A673 (cell line): ENCODE measurements at regions not wholly inside any gene's neighbourhood (a gene's known extent, or its start where the extent isn't known, plus 50 kb on each side); places are given as distances from the start of the nearest gene placed in this dataset.

Experiments used
- EZH2 ChIP-seq: fragments of 200-600 bp; sonication (generic); IDR thresholded peaks from 2 replicates; pipeline ENCODE4 v1.6.1; 2017; ENCODE audit warnings: borderline replicate concordance, low read depth, mild to moderate bottlenecking, mixed read lengths, antibody characterized with exemption, low read length; ENCODE audit not compliant: poor library complexity, severe bottlenecking
- TF ChIP-seq, protein P1 (sequence below): fragments of 300-800, 200-600 bp; sonication (generic); conservative IDR thresholded peaks from 2 replicates; pipeline ENCODE4 v1.5.1; 2017; ENCODE audit warnings: low read depth, mild to moderate bottlenecking, antibody characterized with exemption, low read length, moderate library complexity, mixed read lengths

DNA sequence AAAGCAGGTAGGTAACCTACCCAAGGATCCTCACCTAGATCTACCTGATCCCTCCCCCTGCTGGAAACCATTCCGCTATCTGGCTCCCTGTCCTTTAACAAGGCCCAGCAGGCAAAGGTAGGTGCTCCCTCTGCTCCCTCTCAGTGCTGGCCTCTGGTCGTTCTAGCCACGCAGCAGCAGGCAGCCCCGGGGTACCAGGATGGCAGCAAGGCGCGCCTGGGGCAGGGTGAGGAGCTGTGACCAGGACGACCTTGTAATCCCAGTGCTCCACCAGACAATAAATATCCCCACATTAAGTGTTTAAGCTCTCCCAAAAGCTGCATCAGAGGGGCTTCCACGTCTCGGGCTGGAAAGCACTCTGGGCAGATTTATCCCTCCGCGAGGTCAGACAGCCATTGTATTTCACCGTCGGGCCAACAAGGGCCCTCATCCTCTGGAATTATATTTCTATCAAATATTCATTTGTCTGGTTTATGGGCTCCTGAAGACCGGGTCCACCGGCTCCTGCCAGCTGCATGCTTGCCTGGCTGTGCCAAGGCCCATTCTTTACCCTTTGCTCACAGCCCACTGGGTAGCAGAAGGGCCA, 81.3 kb downstream of the CHST1 start:
- TF ChIP-seq, protein P1, sequence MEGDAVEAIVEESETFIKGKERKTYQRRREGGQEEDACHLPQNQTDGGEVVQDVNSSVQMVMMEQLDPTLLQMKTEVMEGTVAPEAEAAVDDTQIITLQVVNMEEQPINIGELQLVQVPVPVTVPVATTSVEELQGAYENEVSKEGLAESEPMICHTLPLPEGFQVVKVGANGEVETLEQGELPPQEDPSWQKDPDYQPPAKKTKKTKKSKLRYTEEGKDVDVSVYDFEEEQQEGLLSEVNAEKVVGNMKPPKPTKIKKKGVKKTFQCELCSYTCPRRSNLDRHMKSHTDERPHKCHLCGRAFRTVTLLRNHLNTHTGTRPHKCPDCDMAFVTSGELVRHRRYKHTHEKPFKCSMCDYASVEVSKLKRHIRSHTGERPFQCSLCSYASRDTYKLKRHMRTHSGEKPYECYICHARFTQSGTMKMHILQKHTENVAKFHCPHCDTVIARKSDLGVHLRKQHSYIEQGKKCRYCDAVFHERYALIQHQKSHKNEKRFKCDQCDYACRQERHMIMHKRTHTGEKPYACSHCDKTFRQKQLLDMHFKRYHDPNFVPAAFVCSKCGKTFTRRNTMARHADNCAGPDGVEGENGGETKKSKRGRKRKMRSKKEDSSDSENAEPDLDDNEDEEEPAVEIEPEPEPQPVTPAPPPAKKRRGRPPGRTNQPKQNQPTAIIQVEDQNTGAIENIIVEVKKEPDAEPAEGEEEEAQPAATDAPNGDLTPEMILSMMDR: no peak
- TF ChIP-seq EZH2: no peak
